ENCODE measurements at regions not wholly inside any gene's neighbourhood (a gene's known extent, or its start where the extent isn't known, plus 50 kb on each side); places are given as distances from the start of the nearest gene placed in this dataset.
A peak's percentile ranks its signal among the peaks of the same experiment; 100 is the strongest.

- no peak for FAIRE-seq
- DNase-seq (ENCODE audit: insufficient read length, low spot score) = no peak
- TF ChIP-seq PAX5 (IDR thresholded peaks at IDR 0.05; ENCODE audit: insufficient read depth, low read length, severe bottlenecking) (no peak), POLR2AphosphoS5 (IDR thresholded peaks at IDR 0.05; ENCODE audit: low read depth, low read length) (no peak), POU2F2 (IDR thresholded peaks at IDR 0.05; ENCODE audit: low read depth, low read length) (no peak), TAF1 (IDR thresholded peaks at IDR 0.05; ENCODE audit: low read depth, low read length) (no peak), SPI1 (IDR thresholded peaks at IDR 0.05; ENCODE audit: low read depth, low read length) (no peak), POLR2A (IDR thresholded peaks at IDR 0.05; ENCODE audit: low read depth, low read length) (no peak)
Measured at GRCh38 chr13:99803141-99803540, 168.4 kb downstream of the ZIC5 start.

- DNase-seq (ENCODE audit: insufficient read length, low spot score) = no peak
- no peak for TF ChIP-seq POLR2A (IDR thresholded peaks at IDR 0.05; ENCODE audit: low read depth, low read length)
- no peak for TF ChIP-seq SPI1 (IDR thresholded peaks at IDR 0.05; ENCODE audit: low read depth, low read length)
- TF ChIP-seq POU2F2 (IDR thresholded peaks at IDR 0.05; ENCODE audit: low read depth, low read length) = no peak
- no peak for TF ChIP-seq POLR2AphosphoS5 (IDR thresholded peaks at IDR 0.05; ENCODE audit: low read depth, low read length)
- TF ChIP-seq TAF1 (IDR thresholded peaks at IDR 0.05; ENCODE audit: low read depth, low read length) = no peak
- no peak for TF ChIP-seq PAX5 (IDR thresholded peaks at IDR 0.05; ENCODE audit: insufficient read depth, low read length, severe bottlenecking)
- no peak for FAIRE-seq
Measured at GRCh38 chr13:99802416-99802815, 169.2 kb downstream of the ZIC5 start.

GRCh38 chr13:99800951-99801350 lies 170.6 kb downstream of the ZIC5 start:
- TF ChIP-seq PAX5 (IDR thresholded peaks at IDR 0.05; ENCODE audit: insufficient read depth, low read length, severe bottlenecking) (no peak), TAF1 (IDR thresholded peaks at IDR 0.05; ENCODE audit: low read depth, low read length) (no peak), POU2F2 (IDR thresholded peaks at IDR 0.05; ENCODE audit: low read depth, low read length) (no peak), SPI1 (IDR thresholded peaks at IDR 0.05; ENCODE audit: low read depth, low read length) (no peak)
- no peak for DNase-seq (ENCODE audit: insufficient read length, low spot score)

GRCh38 chr13:99800011-99800410 lies 171.6 kb downstream of the ZIC5 start:
- FAIRE-seq = no peak

More at GRCh38 chr13:99800951-99801350, 170.6 kb downstream of the ZIC5 start:
- FAIRE-seq = no peak

GRCh38 chr13:99798756-99799155 lies 172.8 kb downstream of the ZIC5 start:
- FAIRE-seq = no peak
- no peak for DNase-seq (ENCODE audit: insufficient read length, low spot score)
- TF ChIP-seq TAF1 (IDR thresholded peaks at IDR 0.05; ENCODE audit: low read depth, low read length) (no peak), SPI1 (IDR thresholded peaks at IDR 0.05; ENCODE audit: low read depth, low read length) (no peak), POLR2AphosphoS5 (IDR thresholded peaks at IDR 0.05; ENCODE audit: low read depth, low read length) (no peak), POLR2A (IDR thresholded peaks at IDR 0.05; ENCODE audit: low read depth, low read length) (no peak), POU2F2 (IDR thresholded peaks at IDR 0.05; ENCODE audit: low read depth, low read length) (no peak)

More at GRCh38 chr13:99800011-99800410, 171.6 kb downstream of the ZIC5 start:
- TF ChIP-seq POLR2A (IDR thresholded peaks at IDR 0.05; ENCODE audit: low read depth, low read length) = no peak
- no peak for TF ChIP-seq SPI1 (IDR thresholded peaks at IDR 0.05; ENCODE audit: low read depth, low read length)
- no peak for DNase-seq (ENCODE audit: insufficient read length, low spot score)

- no peak for TF ChIP-seq TAF1 (IDR thresholded peaks at IDR 0.05; ENCODE audit: low read depth, low read length)
- no peak for TF ChIP-seq POU2F2 (IDR thresholded peaks at IDR 0.05; ENCODE audit: low read depth, low read length)
- no peak for TF ChIP-seq POLR2A (IDR thresholded peaks at IDR 0.05; ENCODE audit: low read depth, low read length)
- TF ChIP-seq PAX5 (IDR thresholded peaks at IDR 0.05; ENCODE audit: insufficient read depth, low read length, severe bottlenecking) = no peak
- no peak for TF ChIP-seq POLR2AphosphoS5 (IDR thresholded peaks at IDR 0.05; ENCODE audit: low read depth, low read length)
- no peak for TF ChIP-seq SPI1 (IDR thresholded peaks at IDR 0.05; ENCODE audit: low read depth, low read length)
- no peak for FAIRE-seq
- DNase-seq (ENCODE audit: insufficient read length, low spot score) = no peak
Measured at GRCh38 chr13:99797691-99798090, 173.9 kb downstream of the ZIC5 start.

- DNase-seq (ENCODE audit: insufficient read length, low spot score) (peak; percentile 13), FAIRE-seq (no peak)
- no peak for TF ChIP-seq PAX5 (IDR thresholded peaks at IDR 0.05; ENCODE audit: insufficient read depth, low read length, severe bottlenecking)
- no peak for TF ChIP-seq POU2F2 (IDR thresholded peaks at IDR 0.05; ENCODE audit: low read depth, low read length)
- no peak for TF ChIP-seq TAF1 (IDR thresholded peaks at IDR 0.05; ENCODE audit: low read depth, low read length)
- no peak for TF ChIP-seq POLR2AphosphoS5 (IDR thresholded peaks at IDR 0.05; ENCODE audit: low read depth, low read length)
- TF ChIP-seq POLR2A (IDR thresholded peaks at IDR 0.05; ENCODE audit: low read depth, low read length) = no peak
- TF ChIP-seq SPI1 (IDR thresholded peaks at IDR 0.05; ENCODE audit: low read depth, low read length) = no peak
Measured at GRCh38 chr13:99796175-99796819, 175.3 kb downstream of the ZIC5 start.

GRCh38 chr13:99792079-99792921 lies 179.3 kb downstream of the ZIC5 start:
- TF ChIP-seq SPI1 (IDR thresholded peaks at IDR 0.05; ENCODE audit: low read depth, low read length) = no peak
- no peak for TF ChIP-seq POLR2AphosphoS5 (IDR thresholded peaks at IDR 0.05; ENCODE audit: low read depth, low read length)
- no peak for TF ChIP-seq PAX5 (IDR thresholded peaks at IDR 0.05; ENCODE audit: insufficient read depth, low read length, severe bottlenecking)
- no peak for TF ChIP-seq TAF1 (IDR thresholded peaks at IDR 0.05; ENCODE audit: low read depth, low read length)
- TF ChIP-seq POU2F2 (IDR thresholded peaks at IDR 0.05; ENCODE audit: low read depth, low read length) = no peak
- TF ChIP-seq POLR2A (IDR thresholded peaks at IDR 0.05; ENCODE audit: low read depth, low read length) = no peak
- DNase-seq (ENCODE audit: insufficient read length, low spot score) (no peak), FAIRE-seq (no peak)

GRCh38 chr13:99782669-99783068 lies 188.9 kb downstream of the ZIC5 start:
- DNase-seq (ENCODE audit: insufficient read length, low spot score) = no peak
- TF ChIP-seq TAF1 (IDR thresholded peaks at IDR 0.05; ENCODE audit: low read depth, low read length) (no peak), PAX5 (IDR thresholded peaks at IDR 0.05; ENCODE audit: insufficient read depth, low read length, severe bottlenecking) (no peak), POLR2A (IDR thresholded peaks at IDR 0.05; ENCODE audit: low read depth, low read length) (no peak), POLR2AphosphoS5 (IDR thresholded peaks at IDR 0.05; ENCODE audit: low read depth, low read length) (no peak), POU2F2 (IDR thresholded peaks at IDR 0.05; ENCODE audit: low read depth, low read length) (no peak), SPI1 (IDR thresholded peaks at IDR 0.05; ENCODE audit: low read depth, low read length) (no peak)
- FAIRE-seq = no peak
